Endothelial cell of umbilical vein (primary cell): ENCODE measurements at regions not wholly inside any gene's neighbourhood (a gene's known extent, or its start where the extent isn't known, plus 50 kb on each side); places are given as distances from the start of the nearest gene placed in this dataset.

Experiments
- BruUV-seq: library from RNA; stranded (reverse); fragments of 400-500 nt; replicated peaks from 2 replicates; lab custom pipeline; 2021; lab: Mats Ljungman, UMichigan
- CTCF ChIA-PET: fragments of 300-600, 350-600 bp; sonication (Branson Sonifier 250); formaldehyde crosslinking; loops from one replicate; lab custom pipeline; 2021; ENCODE audit warnings: antibody characterized with exemption, inconsistent platforms; lab: Charles Lee
- POLR2A ChIA-PET: fragments of 300-600, 350-600 bp; sonication (Branson Sonifier 250); formaldehyde crosslinking; loops from one replicate; lab custom pipeline; 2021; ENCODE audit warnings: antibody characterized with exemption, inconsistent platforms; lab: Charles Lee
- DNase-seq: peaks from one replicate; pipeline ENCODE4 v3.0.0-alpha.2; 2011; ENCODE audit warnings: low read depth, low spot score
- FAIRE-seq: peaks from 2 replicates; lab custom pipeline; 2011; peaks lifted over from hg19 to GRCh38; lab: Jason Lieb, UNC
- H2AFZ ChIP-seq: 2 replicates; pipeline ENCODE4 v1.6.0; 2012; ENCODE audit warnings: low read depth, low read length, control low read depth, inconsistent platforms
- H3K27ac ChIP-seq: 2 replicates; pipeline ENCODE4 v1.5.1; 2011; ENCODE audit warnings: low read depth, mild to moderate bottlenecking, control low read depth, low read length, moderate library complexity; ENCODE audit not compliant: insufficient read depth
- H3K27me3 ChIP-seq, 2 experiments: 2 replicates each; pipeline versions ENCODE4 v1.6.0 to v1.6.1; 2011; ENCODE audit warnings: low read length in 2 of 2, mixed read lengths in 1 of 2; ENCODE audit not compliant: control insufficient read depth in 2 of 2, insufficient read depth in 2 of 2
- H3K36me3 ChIP-seq, 2 experiments: 2 replicates in 1 of 2; 3 replicates in 1 of 2; pipeline ENCODE4 v1.5.1; 2011; ENCODE audit warnings: low read length in 2 of 2, mild to moderate bottlenecking in 1 of 2, moderate library complexity in 1 of 2; ENCODE audit not compliant: control insufficient read depth in 2 of 2, insufficient read depth in 2 of 2; ENCODE audit errors: extremely low read depth in 1 of 2
- H3K4me1 ChIP-seq: 3 replicates; pipeline ENCODE4 v1.5.1; 2011; ENCODE audit warnings: mild to moderate bottlenecking, low read length; ENCODE audit not compliant: control insufficient read depth, insufficient read depth; ENCODE audit errors: extremely low read depth
- H3K4me2 ChIP-seq: 2 replicates; pipeline ENCODE4 v1.6.1; 2011; ENCODE audit warnings: low read length, control low read depth, mixed read lengths; ENCODE audit not compliant: insufficient read depth
- H3K4me3 ChIP-seq, 3 experiments: fragments of 200-600 bp in 1 of 3; sonication (generic), shearing (Covaris generic) in 1 of 3; replicated peaks in 1 of 3; 2 replicates each; pipeline ENCODE4 v1.5.1; 2011 to 2016; ENCODE audit warnings: control low read depth in 3 of 3, low read length in 3 of 3, mild to moderate bottlenecking in 2 of 3, inconsistent platforms in 1 of 3, low read depth in 1 of 3, moderate library complexity in 1 of 3; ENCODE audit not compliant: insufficient read depth in 1 of 3
- H3K79me2 ChIP-seq: 2 replicates; pipeline ENCODE4 v1.6.0; 2012; ENCODE audit warnings: low read length, inconsistent platforms; ENCODE audit not compliant: control insufficient read depth, insufficient read depth
- H3K9ac ChIP-seq: replicated peaks from 2 replicates; pipeline ENCODE3; 2011; ENCODE audit warnings: low read length, control low read depth; ENCODE audit not compliant: insufficient read depth; ENCODE audit errors: extremely low read depth
- H3K9me1 ChIP-seq: replicated peaks from 3 replicates; pipeline ENCODE4 v1.6.0; 2011; ENCODE audit warnings: mild to moderate bottlenecking, low read length; ENCODE audit not compliant: control insufficient read depth, insufficient read depth; ENCODE audit errors: extremely low read depth
- H3K9me3 ChIP-seq: replicated peaks from 2 replicates; pipeline ENCODE4 v1.5.1; 2012; ENCODE audit warnings: low read length, inconsistent platforms; ENCODE audit not compliant: control insufficient read depth, insufficient read depth
- H4K20me1 ChIP-seq: replicated peaks from 2 replicates; pipeline ENCODE3; 2011; ENCODE audit warnings: mild to moderate bottlenecking, low read length; ENCODE audit not compliant: control insufficient read depth, insufficient read depth; ENCODE audit errors: extremely low read depth
- CTCF ChIP-seq, 2 donors: IDR thresholded peaks; 1 replicate in 1 of 2; 2 replicates in 1 of 2; pipeline ENCODE4 v1.5.1; 2011; ENCODE audit warnings: low read length in 2 of 2, mild to moderate bottlenecking in 2 of 2, moderate library complexity in 2 of 2, control low read depth in 1 of 2, inconsistent platforms in 1 of 2, low read depth in 1 of 2; ENCODE audit not compliant: insufficient read depth in 1 of 2; ENCODE audit errors: extremely low read depth in 1 of 2
- EZH2 ChIP-seq: IDR thresholded peaks from 2 replicates; pipeline ENCODE4 v1.6.1; 2012; ENCODE audit warnings: borderline replicate concordance, low read depth, mild to moderate bottlenecking, moderate library complexity, low read length, inconsistent platforms; ENCODE audit not compliant: severe bottlenecking
- FOS ChIP-seq: IDR thresholded peaks from 2 replicates; pipeline ENCODE4 v1.6.1; 2011; ENCODE audit warnings: mild to moderate bottlenecking, low read length, moderate library complexity, borderline replicate concordance; ENCODE audit not compliant: insufficient read depth
- GATA2 ChIP-seq: IDR thresholded peaks from 2 replicates; pipeline ENCODE4 v1.7.0; 2011; ENCODE audit warnings: low read depth, mild to moderate bottlenecking, moderate library complexity, mixed read lengths, low read length; ENCODE audit not compliant: insufficient read length, insufficient read depth
- JUN ChIP-seq: IDR thresholded peaks from 2 replicates; pipeline ENCODE4 v1.6.1; 2011; ENCODE audit warnings: borderline replicate concordance, low read depth; ENCODE audit not compliant: insufficient read length, insufficient read depth
- MAX ChIP-seq: IDR thresholded peaks from 2 replicates; pipeline ENCODE4 v1.6.1; 2011; ENCODE audit not compliant: insufficient read depth, insufficient read length
- MYC ChIP-seq: IDR thresholded peaks from one replicate; pipeline ENCODE4 v1.6.1; 2011; ENCODE audit warnings: mild to moderate bottlenecking, low read depth, low read length
- POLR2A ChIP-seq: IDR thresholded peaks from 2 replicates; pipeline ENCODE4 v1.6.1; 2012; ENCODE audit warnings: low read depth, mild to moderate bottlenecking, control low read depth, low read length
- POLR2AphosphoS5 ChIP-seq: IDR thresholded peaks from 2 replicates; pipeline ENCODE4 v1.6.1; 2012; ENCODE audit warnings: low read depth, mild to moderate bottlenecking, control low read depth, low read length, moderate library complexity; ENCODE audit not compliant: insufficient read depth
- dilution Hi-C: fragments of 300-500 bp; cut with MboI; formaldehyde crosslinking; loops from one replicate; pipeline ENCODE4 v1.15.0; 2019; ENCODE audit warnings: low sequenced_read_pairs; ENCODE audit not compliant: extremely low pct_ligation_motif_present
- intact Hi-C: fragments of 100-400 bp; cut with micrococcal nuclease; formaldehyde crosslinking; loops from one replicate; pipeline ENCODE4 v1.10.0; 2022

DNA sequence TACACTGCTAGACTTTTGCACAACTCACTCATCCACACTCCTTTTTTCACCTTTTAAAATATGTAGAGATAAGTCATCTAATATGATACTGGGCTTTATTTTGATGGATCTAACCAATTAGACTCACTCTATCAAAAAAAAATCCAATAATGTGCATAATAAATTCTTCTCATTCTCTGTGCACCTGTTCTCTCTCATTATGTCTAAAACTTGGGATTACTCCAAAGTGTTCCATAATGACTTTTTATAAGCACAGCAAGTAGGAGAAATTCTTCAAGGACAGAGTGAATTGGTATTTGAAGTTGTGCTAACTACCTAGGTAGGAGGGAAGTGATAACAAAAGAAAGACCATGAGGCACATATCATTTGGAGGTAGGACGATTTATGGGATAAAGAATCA lies 1438.8 kb downstream of the PCDH7 start:
- no peak for TF ChIP-seq MAX
- no peak for TF ChIP-seq MYC
- no peak for TF ChIP-seq GATA2
- no peak for TF ChIP-seq EZH2
- no peak for TF ChIP-seq CTCF (IDR thresholded peaks at IDR 0.05; ENCODE audit: extremely low read depth in 1 of 2, insufficient read depth in 1 of 2, low read depth in 1 of 2, low read length in 2 of 2)
- dilution Hi-C loops, result no loop called here
- DNase-seq, result no peak
- intact Hi-C loops, result no loop called here
- Histone ChIP-seq H3K79me2 (no peaks in the 10 kb centered on the region), H3K36me3 (no peaks in the 10 kb centered on the region), H3K9me1 (no peaks in the 10 kb centered on the region), H3K4me1 (no peaks in the 10 kb centered on the region), H4K20me1 (no peaks in the 10 kb centered on the region), H3K9me3 (no peaks in the 10 kb centered on the region), H2AFZ (no peak overlapping the region), H3K4me2 (no peak overlapping the region), H3K9ac (no peak overlapping the region), H3K4me3 (no peak overlapping the region), H3K27ac (no peak overlapping the region), H3K27me3 (no peaks in the 10 kb centered on the region)
- no peak for FAIRE-seq
- CTCF ChIA-PET, result no interaction called here
- POLR2A ChIA-PET, result no interaction called here
- no TSS peak for BruUV-seq

GRCh38 chr4:32161392-32161791 lies 1441.2 kb downstream of the PCDH7 start:
- intact Hi-C loops, result no loop called here
- H3K9me1 ChIP-seq, result no peaks in the 10 kb centered on the region
- no peaks in the 10 kb centered on the region for H3K4me1 ChIP-seq
- peak overlapping the region; percentile 20 for H2AFZ ChIP-seq
- H3K9me3 ChIP-seq, result no peaks in the 10 kb centered on the region
- no TSS peak for BruUV-seq
- ChIA-PET POLR2A (no interaction called here), CTCF (interaction anchor here (0.6 kb wide), 1 partner anchor 677 kb away, joined by 4 read pairs; no protein-coding TSS in a partner anchor)
- no peaks in the 10 kb centered on the region for H3K79me2 ChIP-seq
- no peaks in the 10 kb centered on the region for H4K20me1 ChIP-seq
- DNase-seq (no peak), FAIRE-seq (no peak)
- H3K9ac ChIP-seq, result no peak overlapping the region
- no peak overlapping the region for H3K27ac ChIP-seq
- no peaks in the 10 kb centered on the region for H3K36me3 ChIP-seq
- no peak overlapping the region for H3K4me2 ChIP-seq
- H3K4me3 ChIP-seq, result no peak overlapping the region
- H3K27me3 ChIP-seq, result no peaks in the 10 kb centered on the region
- dilution Hi-C loops, result no loop called here
- TF ChIP-seq POLR2AphosphoS5, result no peak
- TF ChIP-seq EZH2, result no peak
- peak; percentile 86 for TF ChIP-seq GATA2
- TF ChIP-seq FOS, result peak; percentile 33
- no peak for TF ChIP-seq POLR2A
- no peak for TF ChIP-seq CTCF (IDR thresholded peaks at IDR 0.05; ENCODE audit: extremely low read depth in 1 of 2, insufficient read depth in 1 of 2, low read depth in 1 of 2, low read length in 2 of 2)
- TF ChIP-seq MYC, result no peak
- TF ChIP-seq JUN, result no peak
- TF ChIP-seq MAX, result no peak
